GM18951 (cell line): ENCODE measurements at regions not wholly inside any gene's neighbourhood (a gene's known extent, or its start where the extent isn't known, plus 50 kb on each side); places are given as distances from the start of the nearest gene placed in this dataset.

ENCODE experiments used
- POLR2A ChIP-seq: IDR thresholded peaks from 4 replicates; pipeline ENCODE4 v1.6.1; 2011; ENCODE audit warnings: mild to moderate bottlenecking; ENCODE audit not compliant: insufficient read length, insufficient read depth; ENCODE audit errors: extremely low read depth
- in situ Hi-C: fragments of 300-500 bp; cut with MboI; formaldehyde crosslinking; loops from one replicate; pipeline ENCODE4 v1.12.0; 2022; ENCODE audit warnings: low sequenced_read_pairs, mixed read lengths, inconsistent platforms; ENCODE audit not compliant: unreplicated experiment

GRCh38 chr1:81424061-81424460 is 376.7 kb upstream of the ADGRL2 start:
- TF ChIP-seq POLR2A: no peak
- in situ Hi-C loops: no loop called here

GRCh38 chr1:81420760-81421159 is 380.0 kb upstream of the ADGRL2 start:
- no peak for TF ChIP-seq POLR2A
- in situ Hi-C loops: no loop called here

GRCh38 chr1:81414488-81415015 is 386.2 kb upstream of the ADGRL2 start:
- in situ Hi-C loops: no loop called here
- TF ChIP-seq POLR2A: no peak

- TF ChIP-seq POLR2A: no peak
- in situ Hi-C loops: no loop called here
These were observed 387.8 kb upstream of the ADGRL2 start for GRCh38 chr1:81412954-81413353.

- in situ Hi-C loops: no loop called here
- TF ChIP-seq POLR2A: no peak
These were observed 389.8 kb upstream of the ADGRL2 start for GRCh38 chr1:81410941-81411340.

GRCh38 chr1:81410351-81410750 is 390.4 kb upstream of the ADGRL2 start:
- in situ Hi-C loops: no loop called here
- no peak for TF ChIP-seq POLR2A

- no peak for TF ChIP-seq POLR2A
These were observed 390.9 kb upstream of the ADGRL2 start for GRCh38 chr1:81409780-81410274.

GRCh38 chr1:81409262-81409661 is 391.5 kb upstream of the ADGRL2 start:
- in situ Hi-C loops: no loop called here
- no peak for TF ChIP-seq POLR2A

More at GRCh38 chr1:81409780-81410274, 390.9 kb upstream of the ADGRL2 start:
- in situ Hi-C loops: no loop called here

GRCh38 chr1:81408419-81408818 is 392.3 kb upstream of the ADGRL2 start:
- in situ Hi-C loops: no loop called here
- no peak for TF ChIP-seq POLR2A

- in situ Hi-C loops: no loop called here
- TF ChIP-seq POLR2A: no peak
These were observed 393.5 kb upstream of the ADGRL2 start for GRCh38 chr1:81407000-81407821.

- in situ Hi-C loops: no loop called here
- TF ChIP-seq POLR2A: no peak
These were observed 394.3 kb upstream of the ADGRL2 start for GRCh38 chr1:81406292-81406999.

GRCh38 chr1:81398041-81398440 is 402.7 kb upstream of the ADGRL2 start:
- no peak for TF ChIP-seq POLR2A
- in situ Hi-C loops: no loop called here

- no peak for TF ChIP-seq POLR2A
- in situ Hi-C loops: no loop called here
These were observed 408.1 kb upstream of the ADGRL2 start for GRCh38 chr1:81392526-81393226.
